ENCODE measurements at regions not wholly inside any gene's neighbourhood (a gene's known extent, or its start where the extent isn't known, plus 50 kb on each side); places are given as distances from the start of the nearest gene placed in this dataset.
"Not testable (repeated sequence)": the region's sequence is repeated elsewhere in the genome, so short reads cannot be mapped to it uniquely, and the experiment has no call there.

- DNase-seq = not testable (repeated sequence)
Measured at GRCh38 chr7:35853194-35853593, 52.3 kb downstream of the SEPTIN7 start.

GRCh38 chr7:35854311-35854710, 53.5 kb downstream of the SEPTIN7 start:
- DNase-seq = no peak

GRCh38 chr7:35856175-35856574, 55.3 kb downstream of the SEPTIN7 start:
- no peak for DNase-seq

GRCh38 chr7:35860664-35861063, 59.8 kb downstream of the SEPTIN7 start:
- DNase-seq = no peak

- no peak for DNase-seq
Measured at GRCh38 chr7:35865287-35865686, 64.4 kb downstream of the SEPTIN7 start.

GRCh38 chr7:35866186-35866585, 65.3 kb downstream of the SEPTIN7 start:
- DNase-seq = no peak

- not testable (repeated sequence) for DNase-seq
Measured at GRCh38 chr7:35869117-35869516, 68.3 kb downstream of the SEPTIN7 start.

- DNase-seq = no peak
Measured at GRCh38 chr7:35869810-35870209, 69.0 kb downstream of the SEPTIN7 start.

GRCh38 chr7:35871856-35872255, 71.0 kb downstream of the SEPTIN7 start:
- no peak for DNase-seq

- DNase-seq = no peak
Measured at GRCh38 chr7:35874886-35875285, 74.0 kb downstream of the SEPTIN7 start.

GRCh38 chr7:35875292-35875691, 74.4 kb downstream of the SEPTIN7 start:
- DNase-seq = no peak

- DNase-seq = no peak
Measured at GRCh38 chr7:35878351-35878750, 77.5 kb downstream of the SEPTIN7 start.

GRCh38 chr7:35887430-35887829, 86.6 kb downstream of the SEPTIN7 start:
- not testable (repeated sequence) for DNase-seq

GRCh38 chr7:35889001-35889400, 88.1 kb downstream of the SEPTIN7 start:
- no peak for DNase-seq

GRCh38 chr7:35889870-35890269, 89.0 kb downstream of the SEPTIN7 start:
- DNase-seq = no peak

GRCh38 chr7:35891004-35891830, 90.4 kb downstream of the SEPTIN7 start:
- DNase-seq = no peak

- no peak for DNase-seq
Measured at GRCh38 chr7:35893649-35894048, 92.8 kb downstream of the SEPTIN7 start.

- DNase-seq = no peak
Measured at GRCh38 chr7:35894721-35895120, 93.9 kb downstream of the SEPTIN7 start.

GRCh38 chr7:35900651-35901050, 99.8 kb downstream of the SEPTIN7 start:
- no peak for DNase-seq

- DNase-seq = no peak
Measured at GRCh38 chr7:35905555-35905954, 104.7 kb downstream of the SEPTIN7 start.

- DNase-seq = peak; percentile 33
Measured at GRCh38 chr7:35906191-35906908, 105.5 kb downstream of the SEPTIN7 start.

- DNase-seq = no peak
Measured at GRCh38 chr7:35908331-35909216, 107.7 kb downstream of the SEPTIN7 start.

- no peak for DNase-seq
Measured at GRCh38 chr7:35909870-35910357, 109.1 kb downstream of the SEPTIN7 start.
